ENCODE measurements at regions not wholly inside any gene's neighbourhood (a gene's known extent, or its start where the extent isn't known, plus 50 kb on each side); places are given as distances from the start of the nearest gene placed in this dataset.

- DNase-seq = no peak
These were observed 298.6 kb downstream of the PARP8 start for GRCh38 chr5:50964746-50965653.

- DNase-seq = no peak
These were observed 299.4 kb downstream of the PARP8 start for GRCh38 chr5:50965654-50966375.

- DNase-seq = no peak
These were observed 300.6 kb downstream of the PARP8 start for GRCh38 chr5:50967009-50967562.

GRCh38 chr5:50967563-50968355, 301.3 kb downstream of the PARP8 start:
- no peak for DNase-seq

- DNase-seq = no peak
These were observed 302.1 kb downstream of the PARP8 start for GRCh38 chr5:50968356-50969149.

GRCh38 chr5:50969151-50970031, 303.0 kb downstream of the PARP8 start:
- no peak for DNase-seq

GRCh38 chr5:50975840-50976239, 309.4 kb downstream of the PARP8 start:
- DNase-seq = no peak

- no peak for DNase-seq
These were observed 312.5 kb downstream of the PARP8 start for GRCh38 chr5:50978924-50979323.

GRCh38 chr5:50984640-50985039, 318.2 kb downstream of the PARP8 start:
- DNase-seq = no peak

GRCh38 chr5:50990296-50990924, 324.0 kb downstream of the PARP8 start:
- DNase-seq = no peak

GRCh38 chr5:50995285-50995942, 329.0 kb downstream of the PARP8 start:
- DNase-seq = no peak

- DNase-seq = no peak
These were observed 334.9 kb downstream of the PARP8 start for GRCh38 chr5:51001227-51001923.

- DNase-seq = no peak
These were observed 335.9 kb downstream of the PARP8 start for GRCh38 chr5:51002368-51002767.

GRCh38 chr5:51013036-51013435, 346.6 kb downstream of the PARP8 start:
- DNase-seq = no peak

- DNase-seq = no peak
These were observed 352.0 kb downstream of the PARP8 start for GRCh38 chr5:51018423-51018822.

- DNase-seq = no peak
These were observed 357.8 kb downstream of the PARP8 start for GRCh38 chr5:51024263-51024662.

GRCh38 chr5:51027271-51027670, 356.0 kb upstream of the ISL1 start:
- DNase-seq = no peak

GRCh38 chr5:51028394-51028793, 354.9 kb upstream of the ISL1 start:
- DNase-seq = no peak

GRCh38 chr5:51033215-51033614, 350.0 kb upstream of the ISL1 start:
- no peak for DNase-seq
